Stimulated activated CD4-positive, alpha-beta T cell treated with anti-CD3 and anti-CD28 coated beads, Interleukin-15, amount 100 ng/mL, for 48 hours (primary cell): ENCODE measurements at regions not wholly inside any gene's neighbourhood (a gene's known extent, or its start where the extent isn't known, plus 50 kb on each side); places are given as distances from the start of the nearest gene placed in this dataset.
"Not testable (repeated sequence)": the region's sequence is repeated elsewhere in the genome, so short reads cannot be mapped to it uniquely, and the experiment has no call there.

Experiments
- DNase-seq, 2 donors: peaks; one replicate each; pipeline ENCODE4 v3.0.0-alpha.2; 2020; ENCODE audit warnings: low read depth in 2 of 2

GRCh38 chr13:109331011-109331433 is 455.4 kb downstream of the IRS2 start:
- DNase-seq, result no peak

- DNase-seq, result no peak
These were observed 456.3 kb downstream of the IRS2 start for GRCh38 chr13:109330123-109330522.

GRCh38 chr13:109329175-109329574 is 457.2 kb downstream of the IRS2 start:
- no peak for DNase-seq

DNA sequence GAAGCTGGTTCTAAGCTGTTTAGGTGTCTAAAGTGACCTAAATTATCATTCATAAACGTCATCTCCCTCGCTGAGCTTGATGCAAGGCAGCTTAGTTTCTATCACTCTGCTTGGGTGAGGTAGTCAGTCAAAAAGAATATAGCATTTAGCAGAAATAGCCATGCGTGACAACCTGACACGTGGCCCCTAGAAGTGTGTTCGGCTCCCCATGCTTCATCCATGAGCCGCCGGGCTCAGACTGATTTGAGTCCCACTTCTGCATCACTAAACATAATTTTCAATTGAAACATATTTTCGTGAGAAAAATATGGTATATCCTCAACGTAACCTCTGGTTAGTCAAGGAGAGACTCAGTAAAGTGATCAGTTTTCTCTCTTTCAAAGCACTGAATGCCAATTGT is 459.8 kb downstream of the IRS2 start:
- DNase-seq, result no peak

DNA sequence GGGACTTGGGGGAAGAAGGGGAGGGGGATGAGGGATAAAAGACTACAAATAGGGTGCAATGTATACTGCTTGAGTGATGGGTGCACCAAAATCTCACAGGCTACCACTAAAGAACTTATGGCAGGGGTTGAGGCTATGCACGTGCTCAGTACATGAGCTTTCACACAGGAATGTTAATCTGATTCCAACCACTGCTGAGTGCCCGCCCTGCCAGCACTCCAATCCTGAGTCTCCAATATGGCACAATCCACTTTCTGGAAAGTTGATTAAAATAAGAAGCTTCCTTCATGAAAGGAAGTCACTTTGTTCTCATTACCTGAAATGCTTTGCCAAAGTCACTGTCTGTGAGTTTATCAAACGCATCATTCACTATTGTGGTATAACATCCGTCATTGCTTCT is 463.0 kb downstream of the IRS2 start:
- no peak for DNase-seq

DNA sequence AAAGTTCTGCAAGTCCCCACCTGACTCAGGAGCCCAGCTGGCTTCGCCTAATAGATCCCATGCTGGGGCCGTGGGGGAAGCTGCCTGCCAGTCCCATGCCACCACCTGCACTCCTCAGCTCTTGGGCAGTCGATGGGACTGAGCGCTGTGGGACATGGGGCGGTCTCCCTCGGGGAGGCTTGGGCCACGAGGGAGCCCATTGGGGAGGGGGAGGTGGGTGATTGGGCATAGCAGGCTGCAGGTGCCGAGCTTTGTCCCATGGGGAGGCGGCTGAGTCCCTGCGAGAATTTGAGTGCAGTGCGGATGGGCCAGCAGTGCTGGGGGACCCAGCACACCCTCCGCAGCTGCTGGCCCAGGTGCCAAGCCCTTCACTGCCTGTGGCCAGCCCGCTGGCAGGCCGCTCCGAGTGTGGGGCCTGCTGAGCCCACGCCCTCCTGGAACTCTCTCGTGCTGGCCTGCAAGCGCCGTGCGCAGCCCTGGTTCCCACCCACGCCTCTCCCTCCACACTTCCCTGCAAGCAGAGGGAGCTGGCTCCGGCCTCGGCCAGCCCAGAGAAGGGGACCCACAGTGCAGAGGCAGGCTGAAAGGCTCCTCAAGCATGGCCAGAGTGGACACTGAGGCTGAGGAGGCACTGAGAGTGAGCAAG is 467.3 kb downstream of the IRS2 start:
- DNase-seq, result no peak

DNA sequence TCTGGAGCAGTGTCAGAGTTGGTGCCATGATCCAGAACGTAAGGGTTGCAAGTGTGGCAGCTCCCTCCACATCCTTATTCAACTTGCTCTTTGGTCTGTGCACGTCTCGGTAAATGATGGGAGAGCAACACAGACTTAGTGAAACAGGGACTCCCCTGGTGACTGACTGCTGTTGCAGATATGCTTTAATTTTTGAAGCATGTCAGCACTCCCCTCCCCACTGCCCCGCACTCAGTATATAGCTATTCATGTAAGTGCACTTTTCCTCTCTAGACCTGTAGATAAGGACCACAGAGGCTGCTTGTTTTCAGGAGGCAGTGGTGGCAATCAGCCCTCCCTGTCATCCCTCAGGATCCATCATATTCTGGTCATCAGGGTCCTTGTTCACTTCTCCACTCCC is 470.9 kb downstream of the IRS2 start:
- no peak for DNase-seq

GRCh38 chr13:109314101-109314500 is 472.3 kb downstream of the IRS2 start:
- no peak for DNase-seq

- no peak for DNase-seq
These were observed 474.0 kb downstream of the IRS2 start for GRCh38 chr13:109312399-109312798.

DNA sequence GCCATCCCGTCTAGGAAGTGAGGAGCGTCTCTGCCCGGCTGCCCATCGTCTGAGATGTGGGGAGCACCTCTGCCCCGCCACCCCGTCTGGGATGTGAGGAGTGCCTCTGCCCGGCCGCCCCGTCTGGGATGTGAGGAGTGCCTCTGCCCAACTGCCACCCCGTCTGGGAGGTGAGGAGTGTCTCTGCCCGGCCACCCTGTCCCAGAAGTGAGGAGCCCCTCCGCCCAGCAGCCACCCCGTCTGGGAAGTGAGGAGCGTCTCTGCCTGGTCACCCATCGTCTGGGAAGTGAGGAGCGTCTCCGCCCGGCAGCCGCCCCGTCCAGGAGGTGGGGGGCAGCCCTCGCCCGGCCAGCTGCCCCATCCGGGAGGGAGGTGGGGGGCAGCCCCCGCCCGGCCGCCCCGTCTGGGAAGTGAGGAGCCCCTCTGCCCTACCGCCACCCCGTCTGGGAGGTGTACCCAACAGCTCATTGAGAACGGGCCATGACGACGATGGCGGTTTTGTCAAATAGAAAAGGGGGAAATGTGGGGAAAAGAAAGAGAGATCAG is 474.9 kb downstream of the IRS2 start:
- not testable (repeated sequence) for DNase-seq

DNA sequence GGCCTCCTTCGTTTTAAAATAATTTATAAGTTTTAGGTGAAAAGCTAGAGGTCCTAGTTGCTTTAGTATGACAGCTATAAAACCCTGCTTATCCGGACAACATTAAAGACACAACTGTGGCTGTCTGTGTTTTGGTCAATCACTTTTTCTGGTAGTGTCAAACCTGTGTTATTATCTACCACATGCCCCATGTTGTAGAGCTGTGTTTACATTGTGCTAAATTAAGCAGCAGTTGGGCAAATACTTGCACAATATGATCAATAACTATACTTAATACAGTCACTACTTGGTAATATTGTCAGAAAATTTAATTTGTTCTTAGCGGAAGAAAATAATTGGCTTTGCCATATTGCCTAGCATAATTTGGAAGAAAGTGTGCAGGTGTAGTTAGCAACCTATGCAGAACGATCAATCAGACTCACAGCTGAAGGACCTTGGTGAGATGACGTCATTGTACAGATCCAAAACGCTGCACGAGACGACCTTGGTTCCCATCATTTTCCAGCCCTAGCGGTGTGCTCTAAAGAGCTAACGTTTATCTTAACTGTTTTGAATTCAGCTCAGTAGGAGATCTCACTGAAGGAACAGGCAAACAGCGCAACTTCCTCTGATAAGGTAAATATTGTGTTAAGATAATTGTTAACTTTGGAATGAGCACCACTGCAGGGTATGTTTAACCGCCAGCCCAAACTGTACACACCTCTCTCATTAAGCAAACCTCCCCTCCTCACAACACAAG is 476.6 kb downstream of the IRS2 start:
- DNase-seq, result no peak

DNA sequence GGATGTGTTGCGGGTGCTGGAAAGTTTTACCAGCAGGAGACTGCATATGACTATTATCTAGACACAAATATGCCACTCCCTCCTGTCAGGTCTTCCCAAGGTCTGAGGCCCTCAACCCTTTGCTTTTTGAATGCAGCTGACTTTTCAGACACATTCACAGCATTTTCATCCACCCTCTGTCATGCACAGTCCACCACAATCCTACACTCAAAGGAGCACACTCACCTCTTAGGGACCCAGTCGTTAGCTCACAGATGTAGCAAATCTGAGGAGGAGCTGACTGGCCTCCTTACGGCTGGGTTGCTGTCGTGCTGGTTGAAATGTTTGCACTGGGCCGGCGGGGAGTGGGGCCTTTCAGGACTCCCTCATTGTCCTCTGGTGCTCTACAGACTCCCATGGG is 479.4 kb downstream of the IRS2 start:
- DNase-seq, result no peak

GRCh38 chr13:109301726-109302125 is 484.7 kb downstream of the IRS2 start:
- no peak for DNase-seq

- DNase-seq, result no peak
These were observed 485.1 kb downstream of the IRS2 start for GRCh38 chr13:109301276-109301675.

DNA sequence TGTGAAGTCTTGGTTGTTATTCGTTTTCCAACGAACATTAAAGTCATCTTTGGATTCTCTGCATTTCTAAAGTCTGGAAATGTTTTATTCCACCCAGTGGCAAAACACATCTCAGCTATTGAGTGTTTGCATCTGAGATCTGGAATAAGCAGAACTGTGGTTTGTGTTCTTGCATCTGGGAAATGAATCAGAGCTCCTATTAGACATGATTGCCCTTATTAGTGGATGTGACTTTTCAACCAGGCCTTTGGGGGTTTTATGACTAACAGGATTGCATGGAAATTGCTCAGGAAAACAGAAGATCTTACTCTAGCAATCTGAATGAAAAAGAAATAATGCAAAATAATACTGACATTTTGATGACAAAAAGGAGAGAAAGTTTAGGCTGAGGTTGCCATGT is 488.8 kb downstream of the IRS2 start:
- no peak for DNase-seq

- DNase-seq, result no peak
These were observed 493.2 kb downstream of the IRS2 start for GRCh38 chr13:109293166-109293565.

DNA sequence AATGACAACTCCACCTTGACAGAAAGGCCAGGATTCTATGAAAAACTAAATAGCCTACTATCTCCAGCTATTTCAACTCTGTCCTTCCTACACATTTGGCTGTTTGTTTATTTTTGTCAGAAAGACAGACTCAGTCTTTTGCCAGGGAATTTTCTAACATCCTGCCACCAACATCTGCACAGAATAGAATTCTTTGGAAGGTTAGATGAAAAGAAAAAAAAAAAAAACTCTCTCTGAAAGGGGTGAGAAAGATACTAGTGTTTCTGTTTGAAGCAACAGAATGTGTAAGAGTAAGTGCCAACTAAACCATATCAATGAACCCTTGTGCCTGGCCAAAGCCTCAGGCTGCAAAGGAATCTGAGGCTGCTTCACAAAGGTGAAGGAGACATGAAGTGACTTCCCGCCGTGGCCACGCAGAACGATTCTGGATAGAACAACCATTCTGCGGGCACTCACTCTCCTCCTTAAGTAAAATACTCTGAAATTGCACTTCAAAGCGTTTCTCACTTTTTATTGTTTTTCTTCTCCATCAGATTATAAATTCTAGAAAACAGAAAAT is 498.2 kb downstream of the IRS2 start:
- no peak for DNase-seq

DNA sequence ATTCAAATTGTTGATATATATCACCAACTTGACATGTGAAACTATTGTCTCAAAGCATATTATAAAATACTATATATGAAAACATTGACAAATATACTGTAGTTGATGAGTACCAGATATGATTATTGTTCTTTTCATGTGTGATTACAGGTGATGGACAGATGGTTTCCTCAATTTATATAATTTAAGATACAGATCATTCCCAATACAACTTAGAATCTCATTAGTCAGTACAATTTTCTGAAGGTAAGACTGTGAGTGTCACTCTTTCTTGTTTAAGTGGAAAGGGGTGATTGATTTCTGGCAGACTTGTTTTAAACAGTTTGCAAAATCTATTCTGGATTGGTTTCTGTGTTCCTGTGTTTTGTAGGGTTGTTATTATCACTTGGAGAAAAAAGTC is 498.8 kb downstream of the IRS2 start:
- DNase-seq, result no peak

GRCh38 chr13:109285586-109285985 is 500.8 kb downstream of the IRS2 start:
- DNase-seq, result no peak

GRCh38 chr13:109281903-109282635 is 504.3 kb downstream of the IRS2 start:
- DNase-seq, result no peak

DNA sequence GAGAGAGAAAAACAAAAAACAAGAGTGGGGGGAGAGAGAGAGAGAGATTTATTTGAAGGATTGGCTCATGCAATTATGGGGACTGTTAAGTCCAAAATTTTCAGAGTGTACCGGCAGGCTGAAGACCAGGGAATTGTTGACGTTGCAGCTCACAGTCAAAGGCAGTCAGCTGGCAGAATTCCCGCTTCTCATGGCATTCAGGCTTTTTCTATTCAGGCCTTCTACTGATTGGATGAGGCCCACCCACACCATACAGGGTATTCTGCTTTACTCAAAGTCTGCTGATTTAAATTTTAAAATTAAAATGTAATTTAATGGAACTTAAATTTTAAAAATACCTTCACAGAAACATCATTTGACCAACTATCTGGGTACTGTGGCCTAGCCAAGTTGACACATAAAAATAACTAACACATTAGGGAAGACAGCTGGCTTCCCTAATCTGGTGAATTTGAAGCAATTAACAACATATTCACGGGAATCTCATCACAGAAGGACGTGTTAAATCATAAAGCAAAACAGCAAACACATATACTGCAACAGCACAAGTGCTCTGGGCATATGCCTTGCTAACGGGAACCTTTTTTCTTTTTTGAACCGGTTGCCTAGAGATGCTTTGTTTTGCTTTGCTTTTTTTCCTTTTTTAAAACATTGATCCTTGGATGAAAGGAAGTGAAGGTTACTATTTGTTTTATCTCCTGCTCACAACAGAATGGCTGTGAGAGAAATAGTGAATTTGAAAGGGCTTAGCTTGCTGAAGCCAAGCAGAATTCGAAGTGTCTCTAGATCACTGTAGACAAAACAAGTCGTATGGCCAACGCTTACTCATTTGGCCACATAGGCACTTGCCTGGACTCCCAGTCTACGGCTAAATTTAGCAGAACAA is 505.1 kb downstream of the IRS2 start:
- DNase-seq, result no peak
